ENCODE measurements at regions not wholly inside any gene's neighbourhood (a gene's known extent, or its start where the extent isn't known, plus 50 kb on each side); places are given as distances from the start of the nearest gene placed in this dataset.

DNA sequence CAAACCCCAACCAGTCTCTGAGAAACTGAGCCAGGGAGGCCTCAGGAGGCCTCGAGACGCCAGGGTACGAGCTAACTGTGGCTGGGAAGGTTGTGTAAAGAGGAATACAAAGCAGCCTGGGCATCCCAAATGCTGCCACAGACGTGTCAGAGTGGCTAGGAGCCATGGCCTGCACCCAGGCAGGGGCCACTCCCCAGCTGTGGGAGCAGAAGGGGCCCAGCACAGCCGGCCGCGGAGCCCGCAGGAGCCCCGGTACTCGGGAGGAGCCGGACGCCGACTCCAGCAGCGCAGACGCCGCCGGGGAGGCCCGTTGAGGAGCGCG lies 349.8 kb upstream of the B3GAT1 start:
- no peak for DNase-seq
- Histone ChIP-seq H3K36me3 (no peaks in the 10 kb centered on the region), H3K4me1 (no peaks in the 10 kb centered on the region), H3K27me3 (peaks cover 0 to 16% (median 0%) of the 10 kb centered on the region in 9 donors), H3K4me3 (peak overlapping the region in 8 of 12 donors; percentile 12 to 51 (median 41)), H3K27ac (no peak overlapping the region), H3K9me3 (peaks cover 0 to 5% (median 0%) of the 10 kb centered on the region in 12 donors)
- intact Hi-C loops (cut with DNase I): no loop called here
- 71 to 90% (median 81%) methylated on average over 18 to 20 of the region's 20 CpGs for WGBS, 4 donors
- TF ChIP-seq CTCF (IDR thresholded peaks at IDR 0.05) (no peak), POLR2A (IDR thresholded peaks at IDR 0.05) (no peak)
- no peak for ATAC-seq

- peaks cover 0 to 16% (median 0%) of the 10 kb centered on the region in 9 donors for H3K27me3 ChIP-seq
- no peak for ATAC-seq
- intact Hi-C loops (cut with DNase I): no loop called here
- 73 to 81% (median 78%) methylated on average over 12 of the region's 12 CpGs for WGBS, 4 donors
- DNase-seq: no peak
- H3K4me3 ChIP-seq: no peak overlapping the region
- H3K4me1 ChIP-seq: no peaks in the 10 kb centered on the region
- no peaks in the 10 kb centered on the region for H3K36me3 ChIP-seq
- no peak overlapping the region for H3K27ac ChIP-seq
- H3K9me3 ChIP-seq: peaks cover 0 to under 1% (median 0%) of the 10 kb centered on the region in 12 donors
- TF ChIP-seq POLR2A (IDR thresholded peaks at IDR 0.05) (no peak), CTCF (IDR thresholded peaks at IDR 0.05) (no peak)
Measured at GRCh38 chr11:134761386-134761785, 349.3 kb upstream of the B3GAT1 start.

DNA sequence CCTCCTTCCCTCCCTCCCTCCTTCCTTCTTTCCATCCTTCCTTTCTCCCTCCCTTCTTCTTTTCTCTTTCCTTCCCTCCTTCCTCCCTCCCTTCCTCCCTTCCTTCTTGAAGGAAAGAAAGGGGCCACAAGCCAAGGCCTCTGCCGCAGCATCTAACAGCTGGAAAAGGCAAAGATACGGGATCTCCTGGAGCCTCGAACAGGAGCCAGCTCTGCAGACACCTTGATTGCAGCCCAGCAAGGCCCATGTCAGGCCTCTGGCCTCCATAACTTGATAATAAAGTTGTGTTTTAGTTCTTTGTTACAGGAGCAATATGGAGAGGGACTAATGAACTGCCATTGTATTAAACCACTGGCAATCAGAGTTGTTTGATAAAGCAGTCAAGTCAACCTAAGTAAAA lies 348.9 kb upstream of the B3GAT1 start:
- WGBS, 4 donors: 53 to 64% (median 56%) methylated on average over 3 of the region's 3 CpGs
- DNase-seq: no peak
- no peak for ATAC-seq
- Histone ChIP-seq H3K4me3 (no peak overlapping the region), H3K36me3 (no peaks in the 10 kb centered on the region), H3K4me1 (no peaks in the 10 kb centered on the region), H3K9me3 (no peaks in the 10 kb centered on the region), H3K27me3 (peaks cover 0 to 16% (median 0%) of the 10 kb centered on the region in 9 donors), H3K27ac (no peak overlapping the region)
- TF ChIP-seq CTCF (IDR thresholded peaks at IDR 0.05) (no peak), POLR2A (IDR thresholded peaks at IDR 0.05) (no peak)
- intact Hi-C loops (cut with DNase I): no loop called here

GRCh38 chr11:134760299-134760698 lies 348.3 kb upstream of the B3GAT1 start:
- H3K27me3 ChIP-seq: peaks cover 0 to 19% (median 0%) of the 10 kb centered on the region in 9 donors
- DNase-seq: no peak
- no peaks in the 10 kb centered on the region for H3K4me1 ChIP-seq
- no peak overlapping the region for H3K27ac ChIP-seq
- WGBS, 4 donors: 83 to 88% (median 84%) methylated on average over 12 of the region's 12 CpGs
- no peaks in the 10 kb centered on the region for H3K9me3 ChIP-seq
- TF ChIP-seq CTCF (IDR thresholded peaks at IDR 0.05) (no peak), POLR2A (IDR thresholded peaks at IDR 0.05) (no peak)
- H3K36me3 ChIP-seq: no peaks in the 10 kb centered on the region
- no peak for ATAC-seq
- intact Hi-C loops (cut with DNase I): no loop called here
- H3K4me3 ChIP-seq: no peak overlapping the region

Measured in heart left ventricle (tissue), 16 donors.